Activated T-cell treated with anti-CD3 and anti-CD28 coated beads for 48 hours (primary cell): ENCODE measurements at regions not wholly inside any gene's neighbourhood (a gene's known extent, or its start where the extent isn't known, plus 50 kb on each side); places are given as distances from the start of the nearest gene placed in this dataset.

Source experiments
- DNase-seq: peaks from one replicate; pipeline ENCODE4 v3.0.0-alpha.2; 2020; ENCODE audit warnings: low read depth

GRCh38 chr4:62898115-62898514 is 1511.1 kb downstream of the TECRL start:
- DNase-seq, result no peak

- no peak for DNase-seq
Observed at GRCh38 chr4:62896721-62897120, 1512.5 kb downstream of the TECRL start.

- no peak for DNase-seq
Observed at GRCh38 chr4:62881901-62882300, 1527.3 kb downstream of the TECRL start.

GRCh38 chr4:62881210-62881609 is 1528.0 kb downstream of the TECRL start:
- no peak for DNase-seq

- DNase-seq, result no peak
Observed at GRCh38 chr4:62872856-62873255, 1536.4 kb downstream of the TECRL start.

- DNase-seq, result no peak
Observed at GRCh38 chr4:62871078-62871477, 1538.2 kb downstream of the TECRL start.

- DNase-seq, result no peak
Observed at GRCh38 chr4:62870451-62870850, 1538.8 kb downstream of the TECRL start.

GRCh38 chr4:62865261-62865660 is 1544.0 kb downstream of the TECRL start:
- no peak for DNase-seq

- DNase-seq, result no peak
Observed at GRCh38 chr4:62849696-62850095, 1559.6 kb downstream of the TECRL start.

- DNase-seq, result no peak
Observed at GRCh38 chr4:62835631-62836030, 1573.6 kb downstream of the TECRL start.

GRCh38 chr4:62822306-62822705 is 1586.9 kb downstream of the TECRL start:
- DNase-seq, result no peak

GRCh38 chr4:62816566-62816965 is 1592.7 kb downstream of the TECRL start:
- DNase-seq, result no peak

- no peak for DNase-seq
Observed at GRCh38 chr4:62814510-62815047, 1594.7 kb downstream of the TECRL start.

- DNase-seq, result no peak
Observed at GRCh38 chr4:62806816-62807215, 1602.4 kb downstream of the TECRL start.

- DNase-seq, result no peak
Observed at GRCh38 chr4:62804075-62804474, 1603.9 kb downstream of the ADGRL3 start.

GRCh38 chr4:62797221-62797620 is 1597.1 kb downstream of the ADGRL3 start:
- DNase-seq, result no peak

- no peak for DNase-seq
Observed at GRCh38 chr4:62791386-62791785, 1591.3 kb downstream of the ADGRL3 start.

- no peak for DNase-seq
Observed at GRCh38 chr4:62771983-62772557, 1571.9 kb downstream of the ADGRL3 start.

GRCh38 chr4:62740296-62740695 is 1540.2 kb downstream of the ADGRL3 start:
- no peak for DNase-seq

GRCh38 chr4:62717154-62717553 is 1517.0 kb downstream of the ADGRL3 start:
- no peak for DNase-seq

- no peak for DNase-seq
Observed at GRCh38 chr4:62711575-62711974, 1511.4 kb downstream of the ADGRL3 start.

- no peak for DNase-seq
Observed at GRCh38 chr4:62709618-62710252, 1509.6 kb downstream of the ADGRL3 start.

- DNase-seq, result no peak
Observed at GRCh38 chr4:62706423-62706822, 1506.3 kb downstream of the ADGRL3 start.
